Brain microvascular endothelial cell (primary cell): ENCODE measurements at regions not wholly inside any gene's neighbourhood (a gene's known extent, or its start where the extent isn't known, plus 50 kb on each side); places are given as distances from the start of the nearest gene placed in this dataset.
"Not testable (repeated sequence)": the region's sequence is repeated elsewhere in the genome, so short reads cannot be mapped to it uniquely, and the experiment has no call there.

ENCODE experiments used
- DNase-seq: peaks from one replicate; pipeline ENCODE4 v3.0.0-alpha.2; 2020
- H3K27ac ChIP-seq: fragments of 250-450 bp; sonication (Bioruptor Pico); 2 replicates; pipeline ENCODE4 v1.5.1; 2020; ENCODE audit warnings: mild to moderate bottlenecking, moderate library complexity
- H3K27me3 ChIP-seq: fragments of 250-450 bp; sonication (Bioruptor Pico); replicated peaks from 2 replicates; pipeline ENCODE4 v1.5.1; 2020; ENCODE audit warnings: mild to moderate bottlenecking
- H3K36me3 ChIP-seq: fragments of 250-450 bp; sonication (Bioruptor Pico); replicated peaks from 2 replicates; pipeline ENCODE4 v1.5.1; 2020; ENCODE audit warnings: mild to moderate bottlenecking
- H3K4me3 ChIP-seq: 2 replicates; pipeline ENCODE4 v1.5.1; 2011; ENCODE audit warnings: low read depth, mild to moderate bottlenecking, control low read depth, low read length, moderate library complexity
- CTCF ChIP-seq: IDR thresholded peaks from 2 replicates; pipeline ENCODE4 v1.5.1; 2011; ENCODE audit warnings: low read depth, mild to moderate bottlenecking, moderate library complexity, low read length, control low read depth, inconsistent platforms; ENCODE audit errors: missing control alignments
- in situ Hi-C: cut with HindIII; loops from 2 replicates; pipeline ENCODE4 v1.10.0; 2017; ENCODE audit warnings: low sequenced_read_pairs, low pct_ligation_motif_present

- Histone ChIP-seq H3K27ac (no peak overlapping the region), H3K36me3 (no peaks in the 10 kb centered on the region), H3K4me3 (no peak overlapping the region), H3K27me3 (no peaks in the 10 kb centered on the region)
- no peak for DNase-seq
- no peak for TF ChIP-seq CTCF
- in situ Hi-C loops = no loop called here
Observed at GRCh38 chr11:112346586-112346985, 85.9 kb upstream of the PLET1 start.

- H3K27ac ChIP-seq = no peak overlapping the region
- no peak overlapping the region for H3K4me3 ChIP-seq
- no peak for TF ChIP-seq CTCF
- DNase-seq = no peak
- H3K27me3 ChIP-seq = no peaks in the 10 kb centered on the region
- in situ Hi-C loops = no loop called here
- H3K36me3 ChIP-seq = no peaks in the 10 kb centered on the region
Observed at GRCh38 chr11:112348480-112349029, 87.9 kb upstream of the PLET1 start.

- DNase-seq, H3K27me3 ChIP-seq, in situ Hi-C loops: not testable (repeated sequence)
Observed at GRCh38 chr11:112351423-112351822, 90.8 kb upstream of the PLET1 start.

GRCh38 chr11:112352907-112353306 lies 92.2 kb upstream of the PLET1 start:
- no peak overlapping the region for H3K4me3 ChIP-seq
- in situ Hi-C loops = no loop called here
- DNase-seq = no peak
- H3K27ac ChIP-seq = no peak overlapping the region
- H3K27me3 ChIP-seq = no peaks in the 10 kb centered on the region
- no peak for TF ChIP-seq CTCF
- H3K36me3 ChIP-seq = no peaks in the 10 kb centered on the region

More at GRCh38 chr11:112351423-112351822, 90.8 kb upstream of the PLET1 start:
- not testable (repeated sequence) for H3K4me3 ChIP-seq, H3K36me3 ChIP-seq, H3K27ac ChIP-seq

GRCh38 chr11:112354364-112354763 lies 93.7 kb upstream of the PLET1 start:
- H3K4me3 ChIP-seq = no peak overlapping the region
- no peak for DNase-seq
- no peak for TF ChIP-seq CTCF
- H3K36me3 ChIP-seq = no peaks in the 10 kb centered on the region
- no peaks in the 10 kb centered on the region for H3K27me3 ChIP-seq
- in situ Hi-C loops = no loop called here
- H3K27ac ChIP-seq = no peak overlapping the region

- Histone ChIP-seq H3K27me3 (no peaks in the 10 kb centered on the region), H3K27ac (no peak overlapping the region), H3K36me3 (no peaks in the 10 kb centered on the region), H3K4me3 (no peak overlapping the region)
- in situ Hi-C loops = no loop called here
- DNase-seq = no peak
- peak; percentile 40 for TF ChIP-seq CTCF
Observed at GRCh38 chr11:112355726-112356125, 95.1 kb upstream of the PLET1 start.
